GM18868 (cell line): ENCODE measurements at regions not wholly inside any gene's neighbourhood (a gene's known extent, or its start where the extent isn't known, plus 50 kb on each side); places are given as distances from the start of the nearest gene placed in this dataset.

Experiments used
- ATAC-seq: cut with Tn5 transposase; IDR thresholded peaks from one replicate; pipeline ENCODE4 v1.9.1; 2021; ENCODE audit warnings: mild to moderate bottlenecking, moderate library complexity; ENCODE audit not compliant: unreplicated experiment

- no peak for ATAC-seq
Observed at GRCh38 chr2:121955426-121955825, 200.0 kb downstream of the TSN start.

- no peak for ATAC-seq
Observed at GRCh38 chr2:121955872-121956271, 200.4 kb downstream of the TSN start.

- ATAC-seq, result peak; percentile 91
Observed at GRCh38 chr2:121960251-121960650, 204.8 kb downstream of the TSN start.

DNA sequence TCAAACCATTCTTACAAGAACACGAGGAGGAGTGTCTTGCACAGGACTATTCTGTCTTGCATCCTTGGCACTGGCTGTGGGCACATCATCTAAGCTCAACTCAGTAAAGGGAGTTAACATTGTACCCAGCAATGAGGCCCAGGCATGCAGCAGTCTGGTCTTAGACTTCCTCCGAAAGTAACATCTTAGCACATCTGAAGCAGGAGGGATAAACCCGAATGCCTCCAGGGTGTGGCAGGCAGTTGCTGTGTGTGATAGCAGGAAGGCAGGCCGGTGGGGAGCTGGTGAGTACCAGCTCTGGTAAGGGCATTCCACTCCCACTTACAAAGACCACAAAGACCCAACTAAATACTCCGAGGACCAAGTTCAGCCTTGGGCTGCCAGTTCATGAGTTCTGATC, 206.3 kb downstream of the TSN start:
- no peak for ATAC-seq

- no peak for ATAC-seq
Observed at GRCh38 chr2:121965661-121966060, 210.2 kb downstream of the TSN start.

- no peak for ATAC-seq
Observed at GRCh38 chr2:121966663-121967062, 211.2 kb downstream of the TSN start.

DNA sequence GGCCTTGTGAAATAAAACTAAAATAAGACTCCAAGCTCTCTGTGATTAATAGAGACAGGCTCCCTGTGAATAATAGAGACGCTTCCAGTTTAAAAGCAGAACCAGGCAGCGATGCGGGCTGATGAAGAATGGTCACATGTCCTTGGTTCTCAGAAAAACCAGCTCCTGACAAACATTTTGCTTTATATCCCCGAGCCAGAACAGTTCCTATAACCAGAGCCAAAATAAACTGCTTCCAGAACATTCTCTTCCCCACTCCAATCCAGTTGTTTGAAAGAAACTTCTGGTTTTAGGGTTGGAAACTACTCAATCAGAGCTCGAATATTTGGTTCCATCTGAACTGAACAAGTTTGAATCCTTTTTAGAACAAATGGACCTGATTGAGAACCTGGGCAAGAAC, 213.7 kb downstream of the TSN start:
- ATAC-seq, result no peak

GRCh38 chr2:121969766-121970639, 214.6 kb downstream of the TSN start:
- ATAC-seq, result no peak

DNA sequence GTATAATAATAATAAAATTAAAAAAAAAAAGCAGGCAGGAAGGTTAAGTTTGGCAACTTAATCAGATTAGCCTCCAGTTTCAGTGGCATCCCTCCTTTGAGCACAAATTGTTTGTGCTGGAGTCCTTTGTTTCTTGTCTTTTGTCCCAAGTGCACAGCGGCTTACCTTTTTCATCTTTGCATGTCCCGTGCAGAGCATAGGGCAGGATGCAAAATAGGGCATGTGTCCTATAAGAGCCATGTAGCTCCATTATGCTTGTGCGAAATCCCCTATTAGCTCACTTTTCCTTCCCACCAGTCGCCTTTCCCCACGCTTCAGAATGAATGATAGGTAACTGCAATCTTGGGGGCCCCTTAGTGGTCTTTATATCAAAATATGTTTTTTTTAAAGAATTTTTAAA, 216.8 kb downstream of the TSN start:
- no peak for ATAC-seq

- ATAC-seq, result peak; percentile 89
Observed at GRCh38 chr2:121974897-121975661, 219.6 kb downstream of the TSN start.

DNA sequence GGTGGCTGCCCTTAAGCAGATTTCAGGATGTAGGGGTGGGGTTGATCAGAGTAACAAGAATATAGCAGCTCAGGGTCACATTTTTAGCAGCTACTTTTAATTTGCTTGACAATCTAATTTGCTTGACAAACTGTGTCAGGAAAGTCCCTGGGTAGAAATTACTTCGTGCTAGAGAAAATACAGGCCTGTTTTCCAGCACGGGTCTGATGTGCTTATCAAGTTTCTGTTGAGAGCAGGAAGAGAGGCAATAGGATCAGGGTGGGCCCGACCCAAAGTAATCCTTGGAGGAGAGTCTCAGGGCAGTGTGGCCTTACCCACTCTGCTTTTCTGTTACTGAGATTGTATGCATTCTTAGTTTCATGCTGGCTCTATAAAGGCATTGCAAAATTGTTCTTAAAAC, 221.5 kb downstream of the TSN start:
- ATAC-seq, result no peak

GRCh38 chr2:121977326-121977725, 221.9 kb downstream of the TSN start:
- no peak for ATAC-seq

DNA sequence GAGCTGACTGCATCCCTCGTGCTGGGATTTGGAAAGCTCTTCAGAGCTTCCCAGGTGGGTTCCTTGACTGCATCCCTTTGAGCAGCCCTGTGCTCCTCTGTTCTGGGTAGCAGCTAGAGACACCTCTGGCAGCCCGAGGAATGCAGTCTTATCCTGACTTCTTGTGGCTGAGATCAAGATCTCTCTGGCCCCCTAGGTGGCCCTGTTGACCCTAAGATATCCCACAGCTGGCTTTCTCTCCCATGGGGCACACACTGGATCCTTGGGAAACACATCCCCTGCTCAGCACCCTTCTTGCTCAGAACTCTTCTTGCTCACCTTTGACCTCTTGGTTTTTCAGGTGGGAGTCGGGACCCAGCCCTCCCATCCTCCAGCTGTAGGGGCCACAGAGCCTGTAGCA, 237.2 kb downstream of the TSN start:
- ATAC-seq, result no peak

GRCh38 chr2:121993682-121994081, 238.2 kb downstream of the TSN start:
- ATAC-seq, result no peak

GRCh38 chr2:121994238-121995206, 239.1 kb downstream of the TSN start:
- peak; percentile 55 for ATAC-seq

GRCh38 chr2:121998751-121999150, 243.3 kb downstream of the TSN start:
- no peak for ATAC-seq

DNA sequence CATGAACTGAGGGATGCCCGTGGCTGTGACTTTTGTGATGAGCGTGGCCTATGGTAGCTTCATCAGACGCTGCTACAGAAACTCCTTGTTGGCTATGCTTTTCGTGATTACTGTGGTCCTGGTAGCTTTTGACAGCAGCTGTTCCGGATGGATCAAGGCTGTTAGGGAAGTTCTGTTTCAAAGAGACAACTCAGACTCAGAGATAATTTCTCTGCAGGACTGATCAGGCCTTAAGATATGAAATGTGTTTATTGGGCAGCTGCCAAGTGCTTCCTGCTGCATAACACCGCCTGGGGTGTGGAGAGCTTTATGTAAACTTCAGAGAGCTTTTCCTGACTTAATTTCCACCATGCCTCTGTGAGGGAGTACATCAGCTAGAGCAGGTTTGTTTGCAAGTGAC, 243.8 kb downstream of the TSN start:
- no peak for ATAC-seq

DNA sequence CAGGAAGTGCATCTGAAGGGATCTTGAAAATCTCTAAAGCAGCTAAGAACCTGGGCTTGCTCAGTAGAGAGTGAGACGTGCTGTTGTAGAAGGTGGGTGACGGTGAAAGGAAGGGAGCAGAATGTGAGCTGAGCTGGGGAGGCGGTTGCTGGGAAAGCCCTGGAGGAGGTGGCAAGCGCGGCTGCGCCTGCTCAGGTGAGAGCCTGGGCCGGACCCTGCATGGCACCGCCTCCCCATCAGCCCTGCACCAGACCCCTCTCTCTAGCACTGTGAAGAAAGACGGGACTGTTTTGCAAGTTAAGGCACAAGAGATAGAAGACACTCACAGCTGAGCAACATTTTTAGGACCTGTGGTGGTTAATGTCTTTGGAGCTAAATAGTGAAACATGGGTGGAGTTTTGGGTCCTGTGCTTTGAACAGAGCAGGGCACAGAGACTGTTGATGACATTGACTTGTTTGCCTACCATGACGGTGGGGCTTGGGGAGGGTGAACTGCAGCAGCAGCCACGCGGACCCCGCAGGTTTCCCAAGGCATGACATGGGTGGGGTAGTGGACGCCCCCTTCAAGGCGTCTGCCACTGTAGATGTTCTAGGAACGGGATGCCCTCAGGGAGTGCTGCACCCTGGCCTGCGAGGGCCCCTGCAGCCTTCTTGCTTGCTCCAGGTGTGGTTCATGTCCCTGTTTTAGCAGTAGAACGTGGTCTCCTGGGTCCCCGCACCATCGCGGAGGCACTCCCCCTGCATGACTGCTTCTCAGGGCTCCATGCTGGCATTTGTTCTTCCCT, 245.3 kb downstream of the TSN start:
- ATAC-seq, result no peak

GRCh38 chr2:122001441-122001874, 246.0 kb downstream of the TSN start:
- peak; percentile 51 for ATAC-seq
